Ascending aorta (tissue), 2 donors: ENCODE measurements at regions not wholly inside any gene's neighbourhood (a gene's known extent, or its start where the extent isn't known, plus 50 kb on each side); places are given as distances from the start of the nearest gene placed in this dataset.

Experiments used
- DNase-seq, 2 donors: peaks; one replicate each; pipeline ENCODE4 v3.0.0-alpha.2; 2019; ENCODE audit warnings: low spot score in 2 of 2
- H3K27ac ChIP-seq, 2 donors: fragments of 200-600 bp; sonication (generic); one replicate each; pipeline ENCODE4 v1.5.1; 2016 to 2017; ENCODE audit warnings: mild to moderate bottlenecking in 1 of 2
- H3K27me3 ChIP-seq: fragments of 200-600 bp; sonication (generic); one replicate; pipeline ENCODE4 v1.5.1; 2017
- H3K36me3 ChIP-seq, 2 donors: fragments of 200-600 bp; sonication (generic); one replicate each; pipeline ENCODE4 v1.5.1; 2016
- H3K4me1 ChIP-seq, 2 donors: fragments of 200-600 bp; sonication (generic); one replicate each; pipeline ENCODE4 v1.5.1; 2016 to 2017; ENCODE audit warnings: mild to moderate bottlenecking in 1 of 2
- H3K4me3 ChIP-seq, 2 donors: fragments of 200-600 bp; sonication (generic); one replicate each; pipeline ENCODE4 v1.5.1; 2016 to 2017; ENCODE audit warnings: mild to moderate bottlenecking in 1 of 2
- H3K9me3 ChIP-seq, 2 donors: fragments of 200-600 bp; sonication (generic); one replicate each; pipeline ENCODE4 v1.5.1; 2016
- CTCF ChIP-seq, 3 experiments: fragments of 200-600 bp in 2 of 3; fragments of 450-650 bp in 1 of 3; sonication (generic) in 2 of 3; IDR thresholded peaks; one replicate each; pipeline ENCODE4 v1.5.1; 2016 to 2019; ENCODE audit warnings: antibody characterized with exemption in 3 of 3, mild to moderate bottlenecking in 1 of 3, moderate library complexity in 1 of 3
- intact Hi-C: fragments of 100-400 bp; cut with DNase I; formaldehyde crosslinking; loops from one replicate; pipeline ENCODE4 v1.15.1; 2023

GRCh38 chrX:143171703-143172102 is 146.0 kb downstream of the SPANXN4 start:
- DNase-seq: no peak
- TF ChIP-seq CTCF (IDR thresholded peaks at IDR 0.05): no peak
- H3K4me3 ChIP-seq: no peak overlapping the region
- intact Hi-C loops: no loop called here
- H3K4me1 ChIP-seq: no peaks in the 10 kb centered on the region
- no peaks in the 10 kb centered on the region for H3K36me3 ChIP-seq
- H3K27me3 ChIP-seq: no peaks in the 10 kb centered on the region
- H3K9me3 ChIP-seq: peaks cover 0 to 5% of the 10 kb centered on the region in 2 donors
- H3K27ac ChIP-seq: no peak overlapping the region

GRCh38 chrX:143165778-143166177 is 140.1 kb downstream of the SPANXN4 start:
- Histone ChIP-seq H3K27ac (no peak overlapping the region), H3K4me3 (no peak overlapping the region), H3K4me1 (no peaks in the 10 kb centered on the region), H3K36me3 (no peaks in the 10 kb centered on the region), H3K27me3 (no peaks in the 10 kb centered on the region), H3K9me3 (no peaks in the 10 kb centered on the region)
- no peak for DNase-seq
- intact Hi-C loops: no loop called here
- no peak for TF ChIP-seq CTCF (IDR thresholded peaks at IDR 0.05)

GRCh38 chrX:143139681-143140080 is 114.0 kb downstream of the SPANXN4 start:
- H3K4me3 ChIP-seq: no peak overlapping the region
- no peaks in the 10 kb centered on the region for H3K27me3 ChIP-seq
- no peak for DNase-seq
- intact Hi-C loops: no loop called here
- H3K4me1 ChIP-seq: no peaks in the 10 kb centered on the region
- H3K9me3 ChIP-seq: no peaks in the 10 kb centered on the region
- no peaks in the 10 kb centered on the region for H3K36me3 ChIP-seq
- H3K27ac ChIP-seq: no peak overlapping the region
- TF ChIP-seq CTCF (IDR thresholded peaks at IDR 0.05): no peak

GRCh38 chrX:143121477-143121876 is 95.7 kb downstream of the SPANXN4 start:
- H3K36me3 ChIP-seq: no peaks in the 10 kb centered on the region
- H3K27ac ChIP-seq: no peak overlapping the region
- no peaks in the 10 kb centered on the region for H3K4me1 ChIP-seq
- TF ChIP-seq CTCF (IDR thresholded peaks at IDR 0.05): no peak
- no peaks in the 10 kb centered on the region for H3K27me3 ChIP-seq
- intact Hi-C loops: no loop called here
- no peaks in the 10 kb centered on the region for H3K9me3 ChIP-seq
- no peak overlapping the region for H3K4me3 ChIP-seq
- DNase-seq: no peak

- H3K36me3 ChIP-seq: no peaks in the 10 kb centered on the region
- H3K27ac ChIP-seq: no peak overlapping the region
- H3K9me3 ChIP-seq: no peaks in the 10 kb centered on the region
- no peaks in the 10 kb centered on the region for H3K27me3 ChIP-seq
- no peaks in the 10 kb centered on the region for H3K4me1 ChIP-seq
- intact Hi-C loops: no loop called here
- no peak overlapping the region for H3K4me3 ChIP-seq
- DNase-seq: no peak
- no peak for TF ChIP-seq CTCF (IDR thresholded peaks at IDR 0.05)
Observed at GRCh38 chrX:143115466-143115865, 89.7 kb downstream of the SPANXN4 start.

- intact Hi-C loops: no loop called here
- no peak overlapping the region for H3K4me3 ChIP-seq
- no peaks in the 10 kb centered on the region for H3K36me3 ChIP-seq
- H3K9me3 ChIP-seq: no peaks in the 10 kb centered on the region
- H3K4me1 ChIP-seq: no peaks in the 10 kb centered on the region
- DNase-seq: no peak
- H3K27me3 ChIP-seq: no peaks in the 10 kb centered on the region
- H3K27ac ChIP-seq: no peak overlapping the region
- no peak for TF ChIP-seq CTCF (IDR thresholded peaks at IDR 0.05)
Observed at GRCh38 chrX:143095816-143096215, 70.1 kb downstream of the SPANXN4 start.
